ENCODE measurements at regions not wholly inside any gene's neighbourhood (a gene's known extent, or its start where the extent isn't known, plus 50 kb on each side); places are given as distances from the start of the nearest gene placed in this dataset.

GRCh38 chr6:50510361-50510760 lies 203.0 kb upstream of the TFAP2D start:
- TF ChIP-seq ARNTL (CRISPR knock-in tag; IDR thresholded peaks at IDR 0.05; ENCODE audit: borderline replicate concordance, low read depth) (no peak), PATZ1 (CRISPR knock-in tag; IDR thresholded peaks at IDR 0.05; ENCODE audit: borderline replicate concordance) (no peak), ZFP3 (CRISPR knock-in tag; IDR thresholded peaks at IDR 0.05) (no peak)

Measured in SK-N-SH treated with all-trans-retinoic acid at 6 μM for 48 hours (cell line).